GM12865 (cell line): ENCODE measurements at regions not wholly inside any gene's neighbourhood (a gene's known extent, or its start where the extent isn't known, plus 50 kb on each side); places are given as distances from the start of the nearest gene placed in this dataset.

Source experiments
- DNase-seq: peaks from one replicate; pipeline ENCODE4 v3.0.0; 2010; ENCODE audit warnings: low read depth
- H3K4me3 ChIP-seq: 2 replicates; pipeline ENCODE4 v1.5.1; 2011; ENCODE audit warnings: mild to moderate bottlenecking, low read depth, low read length, control low read depth
- CTCF ChIP-seq: IDR thresholded peaks from 2 replicates; pipeline ENCODE4 v1.5.1; 2011; ENCODE audit warnings: low read length, control low read depth, low read depth, inconsistent platforms; ENCODE audit not compliant: insufficient read depth; ENCODE audit errors: missing control alignments

- DNase-seq: no peak
- no peak for TF ChIP-seq CTCF
- no peak overlapping the region for H3K4me3 ChIP-seq
These were observed 297.4 kb upstream of the RTL1 start for GRCh38 chr14:101200650-101201516.

GRCh38 chr14:101201535-101202151, 298.1 kb upstream of the RTL1 start:
- no peak for DNase-seq
- no peak overlapping the region for H3K4me3 ChIP-seq

GRCh38 chr14:101202627-101203404, 299.3 kb upstream of the RTL1 start:
- no peak for DNase-seq
- no peak overlapping the region for H3K4me3 ChIP-seq
- TF ChIP-seq CTCF: no peak

More at GRCh38 chr14:101201535-101202151, 298.1 kb upstream of the RTL1 start:
- no peak for TF ChIP-seq CTCF

- TF ChIP-seq CTCF: no peak
- no peak overlapping the region for H3K4me3 ChIP-seq
- no peak for DNase-seq
These were observed 303.0 kb upstream of the RTL1 start for GRCh38 chr14:101206556-101206955.

- no peak for DNase-seq
- TF ChIP-seq CTCF: no peak
- H3K4me3 ChIP-seq: no peak overlapping the region
These were observed 303.5 kb upstream of the RTL1 start for GRCh38 chr14:101207041-101207440.

GRCh38 chr14:101207897-101208296, 304.4 kb upstream of the RTL1 start:
- DNase-seq: no peak
- no peak overlapping the region for H3K4me3 ChIP-seq
- TF ChIP-seq CTCF: no peak
